KMS-11 (cell line): ENCODE measurements at regions not wholly inside any gene's neighbourhood (a gene's known extent, or its start where the extent isn't known, plus 50 kb on each side); places are given as distances from the start of the nearest gene placed in this dataset.

ENCODE experiments used
- H2AFZ ChIP-seq: fragments of 200-600 bp; sonication (generic); 2 replicates; pipeline ENCODE4 v1.6.1; 2016; ENCODE audit warnings: antibody characterized with exemption, mixed run types, low read depth
- H3K27ac ChIP-seq: fragments of 200-600 bp; sonication (generic); 2 replicates; pipeline ENCODE4 v1.6.1; 2016; ENCODE audit warnings: mild to moderate bottlenecking, mixed run types
- H3K27me3 ChIP-seq: fragments of 200-600 bp; sonication (generic); 2 replicates; pipeline ENCODE4 v1.6.1; 2017; ENCODE audit warnings: mild to moderate bottlenecking, low read depth, mixed run types, moderate library complexity; ENCODE audit not compliant: insufficient read depth
- H3K36me3 ChIP-seq: fragments of 200-600 bp; sonication (generic); 2 replicates; pipeline ENCODE4 v1.6.1; 2017; ENCODE audit warnings: mild to moderate bottlenecking, mixed run types; ENCODE audit not compliant: insufficient read depth
- H3K4me1 ChIP-seq: fragments of 200-600 bp; sonication (generic); 2 replicates; pipeline ENCODE4 v1.6.1; 2016; ENCODE audit warnings: mild to moderate bottlenecking, low read depth, mixed run types; ENCODE audit not compliant: poor library complexity, severe bottlenecking
- H3K4me2 ChIP-seq: fragments of 200-600 bp; sonication (generic); 2 replicates; pipeline ENCODE4 v1.7.0; 2016; ENCODE audit warnings: mild to moderate bottlenecking, mixed run types
- H3K4me3 ChIP-seq: fragments of 200-600 bp; sonication (generic); IDR thresholded peaks from 2 replicates; pipeline ENCODE4 v1.6.1; 2017; ENCODE audit warnings: low read depth, low read length, mixed read lengths; ENCODE audit not compliant: insufficient read depth
- H3K79me2 ChIP-seq: fragments of 200-600 bp; sonication (generic); 2 replicates; pipeline ENCODE4 v1.6.1; 2016; ENCODE audit warnings: low read depth, mixed run types; ENCODE audit not compliant: insufficient read depth
- H3K9ac ChIP-seq: fragments of 200-600 bp; sonication (generic); 2 replicates; pipeline ENCODE4 v1.6.1; 2016; ENCODE audit warnings: mild to moderate bottlenecking, mixed run types
- H4K20me1 ChIP-seq: fragments of 200-600 bp; sonication (generic); 2 replicates; pipeline ENCODE4 v1.6.1; 2016; ENCODE audit warnings: mild to moderate bottlenecking, mixed run types; ENCODE audit not compliant: insufficient read depth
- CTCF ChIP-seq: fragments of 200-600 bp; sonication (generic); conservative IDR thresholded peaks from 2 replicates; pipeline ENCODE4 v1.6.1; 2017; ENCODE audit warnings: low read depth, mild to moderate bottlenecking, antibody characterized with exemption, low read length, moderate library complexity, mixed read lengths

GRCh38 chr2:114160263-114160981, 270.5 kb downstream of the ACTR3 start:
- no peaks in the 10 kb centered on the region for H3K4me1 ChIP-seq

DNA sequence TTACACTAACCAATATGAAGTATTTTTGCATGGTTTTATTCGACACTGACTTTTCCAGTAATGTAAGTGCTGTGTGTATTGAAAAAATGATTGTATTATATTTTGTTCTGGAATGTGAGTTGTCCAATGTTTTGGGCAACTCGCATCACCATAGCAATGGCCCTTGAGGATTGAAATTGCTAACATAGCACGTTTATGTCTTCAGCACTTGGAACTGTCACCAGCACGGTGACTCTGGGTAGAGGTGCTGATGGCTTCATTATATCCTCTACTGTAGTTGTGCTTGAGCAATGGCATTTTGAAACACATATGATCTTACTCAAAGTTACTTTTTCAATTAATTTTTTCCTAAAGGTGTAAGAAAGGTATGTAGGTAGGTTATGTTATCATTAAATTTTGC, 271.5 kb downstream of the ACTR3 start:
- Histone ChIP-seq H4K20me1 (no peaks in the 10 kb centered on the region), H3K4me2 (no peak overlapping the region), H3K79me2 (no peaks in the 10 kb centered on the region), H3K27ac (no peak overlapping the region), H3K36me3 (no peaks in the 10 kb centered on the region), H3K9ac (no peak overlapping the region), H3K4me3 (no peak overlapping the region), H3K4me1 (no peaks in the 10 kb centered on the region), H2AFZ (no peak overlapping the region), H3K27me3 (no peaks in the 10 kb centered on the region)
- TF ChIP-seq CTCF: no peak

More at GRCh38 chr2:114160263-114160981, 270.5 kb downstream of the ACTR3 start:
- Histone ChIP-seq H3K27me3 (no peaks in the 10 kb centered on the region), H3K36me3 (no peaks in the 10 kb centered on the region), H4K20me1 (no peaks in the 10 kb centered on the region), H3K27ac (no peak overlapping the region), H3K4me2 (no peak overlapping the region), H3K4me3 (no peak overlapping the region), H2AFZ (no peak overlapping the region), H3K79me2 (no peaks in the 10 kb centered on the region), H3K9ac (no peak overlapping the region)
- no peak for TF ChIP-seq CTCF

GRCh38 chr2:114167799-114168198, 274.6 kb upstream of the DPP10 start:
- H3K79me2 ChIP-seq: no peaks in the 10 kb centered on the region
- no peak overlapping the region for H3K27ac ChIP-seq
- H3K9ac ChIP-seq: no peak overlapping the region
- H3K4me2 ChIP-seq: no peak overlapping the region
- H3K4me1 ChIP-seq: no peaks in the 10 kb centered on the region
- H3K27me3 ChIP-seq: no peaks in the 10 kb centered on the region
- H4K20me1 ChIP-seq: no peaks in the 10 kb centered on the region
- H3K4me3 ChIP-seq: no peak overlapping the region
- no peaks in the 10 kb centered on the region for H3K36me3 ChIP-seq
- no peak for TF ChIP-seq CTCF
- no peak overlapping the region for H2AFZ ChIP-seq

DNA sequence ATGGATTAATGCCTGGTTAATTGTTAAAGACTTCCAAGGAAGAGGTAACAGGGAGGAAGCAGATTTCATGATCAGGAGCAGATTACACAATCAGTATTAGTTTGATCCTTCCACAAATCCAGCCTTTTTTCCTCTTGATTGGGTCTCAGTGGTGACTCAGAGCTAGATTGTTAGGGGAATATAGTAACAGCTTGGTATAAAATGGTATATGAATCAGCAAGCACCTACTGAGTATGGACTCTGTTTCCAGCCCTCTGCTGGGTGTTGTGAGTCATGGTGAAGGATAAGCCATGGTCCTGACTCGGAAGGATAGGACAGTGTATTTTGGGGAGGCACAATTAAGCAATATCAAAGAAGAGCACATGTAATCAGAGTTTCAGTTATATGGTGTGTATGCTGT, 272.4 kb upstream of the DPP10 start:
- Histone ChIP-seq H3K36me3 (no peaks in the 10 kb centered on the region), H3K9ac (no peak overlapping the region), H3K27ac (no peak overlapping the region), H3K4me2 (no peak overlapping the region), H3K4me3 (no peak overlapping the region), H3K4me1 (no peaks in the 10 kb centered on the region), H3K27me3 (no peaks in the 10 kb centered on the region), H4K20me1 (no peaks in the 10 kb centered on the region), H2AFZ (no peak overlapping the region), H3K79me2 (no peaks in the 10 kb centered on the region)
- TF ChIP-seq CTCF: no peak
